Parathyroid adenoma (tissue), 2 donors: ENCODE measurements at regions not wholly inside any gene's neighbourhood (a gene's known extent, or its start where the extent isn't known, plus 50 kb on each side); places are given as distances from the start of the nearest gene placed in this dataset.

Source experiments
- H2AFZ ChIP-seq: fragments of 300-600 bp; sonication (generic); one replicate; pipeline ENCODE4 v1.7.0; 2017; ENCODE audit warnings: antibody characterized with exemption, mild to moderate bottlenecking
- H3K27ac ChIP-seq: fragments of 300-600 bp; sonication (generic); one replicate; pipeline ENCODE4 v1.7.0; 2017
- H3K27me3 ChIP-seq: fragments of 300-600 bp; sonication (generic); one replicate; pipeline ENCODE4 v1.7.0; 2017; ENCODE audit warnings: low read length; ENCODE audit not compliant: control insufficient read depth, insufficient read depth
- H3K36me3 ChIP-seq: fragments of 300-600 bp; sonication (generic); one replicate; pipeline ENCODE4 v1.7.0; 2017; ENCODE audit warnings: low read length; ENCODE audit not compliant: control insufficient read depth, insufficient read depth
- H3K4me1 ChIP-seq: fragments of 300-600 bp; sonication (generic); one replicate; pipeline ENCODE4 v1.7.0; 2017; ENCODE audit warnings: control low read depth
- H3K4me2 ChIP-seq: fragments of 300-600 bp; sonication (generic); one replicate; pipeline ENCODE4 v1.7.0; 2017; ENCODE audit warnings: low read length
- H3K4me3 ChIP-seq: fragments of 300-600 bp; sonication (generic); one replicate; pipeline ENCODE4 v1.7.0; 2017; ENCODE audit warnings: low read depth, low read length
- H3K79me2 ChIP-seq: fragments of 300-600 bp; sonication (generic); one replicate; pipeline ENCODE4 v1.7.0; 2017; ENCODE audit warnings: control low read depth
- H3K9ac ChIP-seq: fragments of 300-600 bp; sonication (generic); one replicate; pipeline ENCODE4 v1.7.0; 2017; ENCODE audit warnings: mild to moderate bottlenecking
- H3K9me3 ChIP-seq: fragments of 300-600 bp; sonication (generic); one replicate; pipeline ENCODE4 v1.7.0; 2017; ENCODE audit warnings: low read length; ENCODE audit not compliant: control insufficient read depth
- CTCF ChIP-seq: fragments of 300-600 bp; sonication (generic); IDR thresholded peaks from one replicate; pipeline ENCODE4 v1.7.0; 2017; ENCODE audit warnings: antibody characterized with exemption, mild to moderate bottlenecking
- donor health status: primary hyperparathyroidism.

- H3K27me3 ChIP-seq, result no peaks in the 10 kb centered on the region
- H3K4me1 ChIP-seq, result no peaks in the 10 kb centered on the region
- H3K79me2 ChIP-seq, result no peaks in the 10 kb centered on the region
- H2AFZ ChIP-seq, result no peak overlapping the region
- no peaks in the 10 kb centered on the region for H3K36me3 ChIP-seq
- no peaks in the 10 kb centered on the region for H3K9me3 ChIP-seq
- TF ChIP-seq CTCF, result no peak
- no peak overlapping the region for H3K4me2 ChIP-seq
- no peak overlapping the region for H3K4me3 ChIP-seq
- no peak overlapping the region for H3K9ac ChIP-seq
- H3K27ac ChIP-seq, result no peak overlapping the region
These were observed 105.5 kb upstream of the CPLX2 start for GRCh38 chr5:175765858-175766257.

GRCh38 chr5:175766963-175767362 lies 104.4 kb upstream of the CPLX2 start:
- no peaks in the 10 kb centered on the region for H3K36me3 ChIP-seq
- H3K4me3 ChIP-seq, result no peak overlapping the region
- no peak overlapping the region for H3K4me2 ChIP-seq
- no peaks in the 10 kb centered on the region for H3K4me1 ChIP-seq
- H2AFZ ChIP-seq, result no peak overlapping the region
- H3K27me3 ChIP-seq, result no peaks in the 10 kb centered on the region
- H3K27ac ChIP-seq, result no peak overlapping the region
- H3K9ac ChIP-seq, result no peak overlapping the region
- TF ChIP-seq CTCF, result no peak
- H3K79me2 ChIP-seq, result no peaks in the 10 kb centered on the region
- no peaks in the 10 kb centered on the region for H3K9me3 ChIP-seq

GRCh38 chr5:175772747-175773533 lies 98.4 kb upstream of the CPLX2 start:
- peaks cover 15% of the 10 kb centered on the region for H3K4me1 ChIP-seq
- peak overlapping the region; percentile 69 for H3K4me2 ChIP-seq
- H2AFZ ChIP-seq, result peak overlapping the region; percentile 88
- TF ChIP-seq CTCF, result no peak
- peak overlapping the region; percentile 11 for H3K27ac ChIP-seq
- H3K9ac ChIP-seq, result no peak overlapping the region
- H3K9me3 ChIP-seq, result no peaks in the 10 kb centered on the region
- no peaks in the 10 kb centered on the region for H3K79me2 ChIP-seq
- peak overlapping the region; percentile 23 for H3K4me3 ChIP-seq
- peaks cover 3% of the 10 kb centered on the region for H3K27me3 ChIP-seq
- no peaks in the 10 kb centered on the region for H3K36me3 ChIP-seq

GRCh38 chr5:175773534-175774070 lies 97.8 kb upstream of the CPLX2 start:
- Histone ChIP-seq H3K9ac (no peak overlapping the region), H3K4me3 (no peak overlapping the region), H3K36me3 (no peaks in the 10 kb centered on the region), H3K27ac (no peak overlapping the region), H3K27me3 (peaks cover 3% of the 10 kb centered on the region), H3K9me3 (no peaks in the 10 kb centered on the region), H3K4me1 (peaks cover 19% of the 10 kb centered on the region), H3K4me2 (peak overlapping the region; percentile 69), H3K79me2 (no peaks in the 10 kb centered on the region), H2AFZ (peak overlapping the region; percentile 88)
- TF ChIP-seq CTCF, result no peak

GRCh38 chr5:175775416-175775815 lies 96.0 kb upstream of the CPLX2 start:
- no peak overlapping the region for H3K27ac ChIP-seq
- no peak overlapping the region for H2AFZ ChIP-seq
- no peak overlapping the region for H3K4me2 ChIP-seq
- no peaks in the 10 kb centered on the region for H3K36me3 ChIP-seq
- H3K4me1 ChIP-seq, result peaks cover 26% of the 10 kb centered on the region
- H3K4me3 ChIP-seq, result no peak overlapping the region
- no peaks in the 10 kb centered on the region for H3K79me2 ChIP-seq
- no peak overlapping the region for H3K9ac ChIP-seq
- peaks cover 3% of the 10 kb centered on the region for H3K27me3 ChIP-seq
- H3K9me3 ChIP-seq, result no peaks in the 10 kb centered on the region
- no peak for TF ChIP-seq CTCF
